Activated CD4-positive, alpha-beta T cell treated with anti-CD3 and anti-CD28 coated beads for 36 hours (primary cell): ENCODE measurements at regions not wholly inside any gene's neighbourhood (a gene's known extent, or its start where the extent isn't known, plus 50 kb on each side); places are given as distances from the start of the nearest gene placed in this dataset.
A peak's percentile ranks its signal among the peaks of the same experiment; 100 is the strongest.

ENCODE experiments used
- ATAC-seq: fragments of 200-7000 bp; cut with Tn5 transposase; one replicate; pipeline ENCODE4 v1.10.0; 2021; ENCODE audit warnings: mild to moderate bottlenecking, moderate library complexity
- CTCF ChIA-PET: fragments of 350-600 bp; sonication (Branson Sonifier 250); formaldehyde crosslinking; loops from one replicate; lab custom pipeline; 2021; ENCODE audit warnings: antibody characterized with exemption; lab: Charles Lee
- POLR2A ChIA-PET: fragments of 350-600 bp; sonication (Branson Sonifier 250); formaldehyde crosslinking; loops from one replicate; lab custom pipeline; 2021; ENCODE audit warnings: antibody characterized with exemption, inconsistent platforms; lab: Charles Lee
- DNase-seq: peaks from one replicate; pipeline ENCODE4 v3.0.0-alpha.2; 2020
- H3K27ac Mint-ChIP-seq: one replicate; pipeline ENCODE4 v1.8.0; 2021; ENCODE audit warnings: mixed read lengths
- H3K27me3 Mint-ChIP-seq: one replicate; pipeline ENCODE4 v1.8.0; 2021; ENCODE audit warnings: mixed read lengths
- H3K36me3 Mint-ChIP-seq: one replicate; pipeline ENCODE4 v1.8.0; 2021; ENCODE audit warnings: low read depth, mixed read lengths
- H3K4me1 Mint-ChIP-seq: one replicate; pipeline ENCODE4 v1.8.0; 2021; ENCODE audit warnings: mixed read lengths
- H3K4me3 Mint-ChIP-seq: one replicate; pipeline ENCODE4 v1.8.0; 2021; ENCODE audit warnings: mild to moderate bottlenecking, moderate library complexity, mixed read lengths
- H3K9me3 Mint-ChIP-seq: one replicate; pipeline ENCODE4 v1.8.0; 2021; ENCODE audit warnings: low read depth, mixed read lengths
- intact Hi-C, 2 experiments: fragments of 100-400 bp; cut with DNase I in 1 of 2; cut with micrococcal nuclease in 1 of 2; formaldehyde crosslinking; loops; one replicate each; pipeline versions ENCODE4 v1.14.2 to v1.15.1; 2022 to 2024; cut with DNase I, micrococcal nuclease

DNA sequence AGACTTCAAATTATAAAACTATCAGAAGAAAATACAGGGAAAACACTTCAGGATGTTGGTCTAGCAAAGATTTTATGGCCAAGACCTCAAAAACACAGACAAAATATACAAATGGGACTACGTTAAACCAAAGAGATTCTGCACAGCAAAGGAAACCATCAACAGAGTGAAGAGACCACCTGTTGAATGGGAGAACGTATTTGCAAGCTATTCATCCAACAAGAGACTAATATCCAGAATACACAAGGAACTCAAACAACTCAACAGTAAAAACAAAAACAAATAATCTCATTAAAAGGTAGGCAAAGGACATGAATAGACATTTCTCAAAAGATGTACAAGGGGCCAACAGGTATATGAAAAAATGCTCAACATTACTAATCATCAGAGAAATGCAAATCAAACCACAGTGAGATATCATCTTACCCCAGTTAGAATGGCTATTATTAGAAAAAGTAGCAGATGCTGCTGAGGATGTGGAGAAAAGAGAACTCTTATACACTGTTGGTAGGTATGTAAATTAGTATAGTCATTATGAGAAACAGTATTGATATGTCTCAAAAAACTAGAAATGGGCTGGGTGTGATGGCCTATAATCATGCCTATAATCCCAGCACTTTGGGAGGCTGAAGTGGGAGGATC, 112.6 kb downstream of the LRIG2 start:
- ATAC-seq, result no peak
- peaks cover 21% of the 10 kb centered on the region for H3K27me3 Mint-ChIP-seq

DNA sequence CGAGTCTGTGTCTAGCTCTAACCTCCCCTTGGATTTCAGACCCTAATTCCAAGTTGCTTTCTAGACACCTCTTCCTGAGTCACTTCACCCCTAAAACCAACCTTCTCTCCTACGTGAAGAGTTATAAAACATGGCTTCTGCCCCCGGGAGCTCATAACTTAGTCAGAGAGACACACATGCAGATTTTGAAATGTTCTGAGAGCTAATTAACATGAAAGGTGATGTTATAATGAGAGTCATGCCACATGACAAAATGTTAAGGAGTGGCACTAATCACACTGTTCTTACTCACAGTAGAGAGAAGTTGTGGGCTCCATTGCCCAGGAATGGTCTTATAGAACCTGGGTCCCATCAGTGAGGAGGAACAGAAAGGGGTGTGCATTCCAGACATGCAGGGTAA, 117.1 kb downstream of the LRIG2 start:
- Mint-ChIP-seq H3K4me3 (no peak overlapping the region), H3K9me3 (peaks cover 3% of the 10 kb centered on the region), H3K36me3 (no peaks in the 10 kb centered on the region), H3K27ac (no peak overlapping the region), H3K27me3 (peaks cover 10% of the 10 kb centered on the region), H3K4me1 (peaks cover 3% of the 10 kb centered on the region)
- CTCF ChIA-PET, result interaction anchor here (0.7 to 0.8 kb wide), 2 partner anchors 418 to 427 kb away, joined by 3 read pairs; no protein-coding TSS in a partner anchor
- DNase-seq (no peak), ATAC-seq (no peak)
- POLR2A ChIA-PET, result no interaction called here
- intact Hi-C loops, result no loop called here

More for the DNA sequence above, 112.6 kb downstream of the LRIG2 start:
- no peak overlapping the region for H3K4me3 Mint-ChIP-seq
- peaks cover 4% of the 10 kb centered on the region for H3K9me3 Mint-ChIP-seq
- no peaks in the 10 kb centered on the region for H3K36me3 Mint-ChIP-seq
- DNase-seq, result no peak
- ChIA-PET POLR2A (no interaction called here), CTCF (no interaction called here)
- no peaks in the 10 kb centered on the region for H3K4me1 Mint-ChIP-seq
- H3K27ac Mint-ChIP-seq, result no peak overlapping the region
- intact Hi-C loops, result no loop called here

DNA sequence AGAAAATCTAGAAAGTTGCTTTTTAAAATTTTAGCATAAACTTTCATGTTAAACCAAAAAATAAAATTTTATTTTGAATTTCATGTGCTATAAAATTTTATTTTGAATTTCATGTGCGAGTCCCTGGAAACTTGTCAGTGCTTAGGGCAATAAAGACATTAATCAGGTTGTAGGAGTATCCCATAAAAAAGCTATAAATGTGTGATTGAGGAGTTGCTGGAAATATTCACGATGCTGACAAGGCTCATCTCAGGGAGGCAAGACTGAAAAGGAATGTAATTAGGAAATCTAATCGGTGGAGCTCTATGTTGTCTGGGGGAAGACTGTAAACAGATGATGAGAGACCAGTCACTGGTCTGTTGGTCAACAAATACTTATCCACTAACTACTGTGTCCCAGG, 117.9 kb downstream of the LRIG2 start:
- H3K9me3 Mint-ChIP-seq, result peaks cover 3% of the 10 kb centered on the region
- H3K27me3 Mint-ChIP-seq, result peaks cover 10% of the 10 kb centered on the region
- no peak for DNase-seq
- POLR2A ChIA-PET, result no interaction called here
- H3K4me3 Mint-ChIP-seq, result no peak overlapping the region
- intact Hi-C loops, result no loop called here
- H3K36me3 Mint-ChIP-seq, result no peaks in the 10 kb centered on the region
- CTCF ChIA-PET, result no interaction called here
- peaks cover 3% of the 10 kb centered on the region for H3K4me1 Mint-ChIP-seq
- no peak for ATAC-seq
- H3K27ac Mint-ChIP-seq, result no peak overlapping the region

DNA sequence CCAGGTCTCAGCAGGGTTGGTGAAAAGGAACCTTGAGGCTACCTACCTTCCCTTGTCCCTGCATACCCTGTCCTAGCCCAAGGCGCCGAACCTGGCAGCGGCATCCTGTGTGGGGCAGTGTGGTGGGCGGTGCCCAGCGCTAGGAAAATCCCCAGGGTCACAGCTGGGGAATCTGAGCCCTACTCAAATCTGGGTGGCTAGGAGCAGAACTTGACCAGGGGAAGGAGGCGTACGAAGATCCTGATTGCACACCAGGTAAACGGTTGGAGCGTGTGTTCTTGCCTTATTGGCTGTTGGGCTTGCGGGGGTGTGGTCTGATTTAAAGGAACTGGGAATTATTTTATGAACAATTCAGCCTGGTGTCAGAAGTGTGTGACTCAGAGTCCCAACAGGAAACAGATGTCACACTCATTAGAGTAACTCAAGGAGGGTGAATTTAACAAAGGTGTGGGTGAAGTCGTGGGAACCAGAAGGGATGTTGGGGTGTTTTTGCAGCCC, 118.6 kb downstream of the LRIG2 start:
- CTCF ChIA-PET, result no interaction called here
- DNase-seq (no peak), ATAC-seq (peak; percentile 42)
- no peak overlapping the region for H3K4me3 Mint-ChIP-seq
- H3K9me3 Mint-ChIP-seq, result peaks cover 3% of the 10 kb centered on the region
- POLR2A ChIA-PET, result no interaction called here
- H3K36me3 Mint-ChIP-seq, result no peaks in the 10 kb centered on the region
- H3K27me3 Mint-ChIP-seq, result peaks cover 10% of the 10 kb centered on the region
- intact Hi-C loops, result no loop called here
- H3K27ac Mint-ChIP-seq, result no peak overlapping the region
- peaks cover 3% of the 10 kb centered on the region for H3K4me1 Mint-ChIP-seq

DNA sequence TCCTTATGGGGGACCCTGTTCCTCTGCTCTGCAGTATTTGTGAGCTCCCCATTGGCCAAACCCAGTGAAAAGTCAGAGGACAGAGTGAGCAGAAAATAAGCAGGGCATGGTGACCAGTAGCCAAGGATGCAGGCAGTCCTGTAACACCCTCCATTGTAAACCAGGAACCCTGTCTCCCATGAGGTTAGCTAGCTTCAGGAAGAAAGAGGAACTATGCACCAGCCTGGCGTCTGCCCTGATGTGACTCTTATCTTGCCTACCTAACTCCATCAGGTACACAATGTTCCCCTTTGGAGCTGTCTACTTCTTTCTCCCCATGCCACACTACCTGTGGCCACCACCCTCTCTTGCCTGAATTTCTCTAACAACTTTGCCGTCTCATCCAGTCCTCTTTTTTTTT, 119.2 kb downstream of the LRIG2 start:
- ChIA-PET POLR2A (no interaction called here), CTCF (interaction anchor here (0.6 kb wide), 1 partner anchor 27 kb away, joined by 4 read pairs; no protein-coding TSS in a partner anchor)
- H3K27ac Mint-ChIP-seq, result no peak overlapping the region
- ATAC-seq (no peak), DNase-seq (no peak)
- no peaks in the 10 kb centered on the region for H3K36me3 Mint-ChIP-seq
- H3K4me1 Mint-ChIP-seq, result peaks cover 3% of the 10 kb centered on the region
- H3K9me3 Mint-ChIP-seq, result peaks cover 3% of the 10 kb centered on the region
- intact Hi-C loops, result no loop called here
- H3K4me3 Mint-ChIP-seq, result no peak overlapping the region
- H3K27me3 Mint-ChIP-seq, result peaks cover 10% of the 10 kb centered on the region

DNA sequence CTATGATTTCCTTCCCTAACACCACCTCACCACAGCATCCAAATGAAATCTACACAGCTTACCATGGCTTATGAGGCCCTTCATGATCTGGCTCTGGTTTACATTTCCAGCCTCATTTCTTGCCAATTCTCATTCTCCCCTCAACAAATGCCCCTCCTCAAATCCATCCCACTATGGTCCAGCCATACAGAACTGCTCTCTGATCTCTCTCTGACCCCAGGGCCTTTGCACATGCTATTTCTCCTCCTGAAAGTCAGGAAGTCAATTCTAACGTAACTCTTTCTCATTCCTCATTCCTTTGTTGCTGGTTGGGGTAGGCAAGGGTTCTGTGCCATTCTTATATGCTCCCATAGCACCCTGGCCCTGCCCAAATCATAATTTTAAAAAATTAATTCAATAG, 120.0 kb downstream of the LRIG2 start:
- Mint-ChIP-seq H3K27me3 (peaks cover 10% of the 10 kb centered on the region), H3K36me3 (no peaks in the 10 kb centered on the region), H3K4me1 (peaks cover 3% of the 10 kb centered on the region), H3K27ac (no peak overlapping the region), H3K9me3 (peaks cover 3% of the 10 kb centered on the region), H3K4me3 (no peak overlapping the region)
- no peak for ATAC-seq
- CTCF ChIA-PET, result no interaction called here
- POLR2A ChIA-PET, result no interaction called here
- intact Hi-C loops, result no loop called here
- no peak for DNase-seq

DNA sequence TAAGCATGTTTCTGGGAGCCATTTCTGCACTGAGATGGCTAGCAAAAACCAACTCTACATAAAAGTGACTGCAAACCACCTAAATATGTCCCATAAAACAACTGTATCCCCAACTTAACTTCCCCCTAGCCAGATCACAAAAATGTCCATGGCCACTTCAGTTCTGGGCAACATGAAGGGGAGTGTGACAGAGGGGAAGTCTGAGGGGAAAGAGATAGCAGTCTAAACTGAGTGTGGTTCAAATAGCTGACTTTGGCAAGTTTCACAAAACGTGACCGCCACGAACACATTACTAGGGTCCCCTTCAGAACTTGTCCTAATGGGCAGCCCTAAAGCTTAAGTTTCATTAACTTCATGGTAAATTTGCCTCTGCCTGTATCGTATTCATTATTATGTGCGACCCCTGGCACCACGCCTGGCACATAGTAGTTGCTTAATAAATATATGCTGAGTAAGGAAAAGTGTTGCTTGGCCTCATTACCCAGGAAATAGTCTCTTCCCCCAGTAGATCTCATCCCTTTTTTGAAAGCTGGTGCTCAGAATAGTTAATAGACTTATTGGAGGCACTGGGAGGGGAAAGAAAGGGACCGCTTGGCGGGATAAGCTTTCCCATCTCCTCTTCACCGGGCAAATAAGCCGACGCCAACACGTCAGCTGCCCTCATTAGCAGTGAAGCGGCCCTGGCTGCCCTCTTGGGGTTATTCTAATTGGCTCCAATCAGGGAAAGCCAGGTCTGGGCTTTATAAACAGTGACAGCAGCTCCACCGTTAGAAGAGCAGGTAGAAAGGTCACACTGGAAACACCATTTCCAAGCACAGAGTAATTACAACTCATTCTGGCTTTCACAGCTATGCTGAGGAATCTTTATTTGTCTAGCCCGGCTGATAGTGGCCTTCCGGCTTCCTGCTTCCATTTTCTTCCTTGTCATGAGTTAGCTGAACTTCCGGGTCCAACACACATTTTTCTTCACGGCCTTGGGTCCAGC, 122.1 kb downstream of the LRIG2 start:
- no peak overlapping the region for H3K27ac Mint-ChIP-seq
- ATAC-seq, result no peak
- H3K4me1 Mint-ChIP-seq, result peaks cover 3% of the 10 kb centered on the region
- peaks cover 3% of the 10 kb centered on the region for H3K9me3 Mint-ChIP-seq
- no peak overlapping the region for H3K4me3 Mint-ChIP-seq
- H3K36me3 Mint-ChIP-seq, result no peaks in the 10 kb centered on the region
- POLR2A ChIA-PET, result interaction anchor here (0.6 kb wide), 1 partner anchor 465 kb away, joined by 3 read pairs; no protein-coding TSS in a partner anchor
- no peak for DNase-seq
- peaks cover 4% of the 10 kb centered on the region for H3K27me3 Mint-ChIP-seq
- CTCF ChIA-PET, result no interaction called here
- intact Hi-C loops, result no loop called here

DNA sequence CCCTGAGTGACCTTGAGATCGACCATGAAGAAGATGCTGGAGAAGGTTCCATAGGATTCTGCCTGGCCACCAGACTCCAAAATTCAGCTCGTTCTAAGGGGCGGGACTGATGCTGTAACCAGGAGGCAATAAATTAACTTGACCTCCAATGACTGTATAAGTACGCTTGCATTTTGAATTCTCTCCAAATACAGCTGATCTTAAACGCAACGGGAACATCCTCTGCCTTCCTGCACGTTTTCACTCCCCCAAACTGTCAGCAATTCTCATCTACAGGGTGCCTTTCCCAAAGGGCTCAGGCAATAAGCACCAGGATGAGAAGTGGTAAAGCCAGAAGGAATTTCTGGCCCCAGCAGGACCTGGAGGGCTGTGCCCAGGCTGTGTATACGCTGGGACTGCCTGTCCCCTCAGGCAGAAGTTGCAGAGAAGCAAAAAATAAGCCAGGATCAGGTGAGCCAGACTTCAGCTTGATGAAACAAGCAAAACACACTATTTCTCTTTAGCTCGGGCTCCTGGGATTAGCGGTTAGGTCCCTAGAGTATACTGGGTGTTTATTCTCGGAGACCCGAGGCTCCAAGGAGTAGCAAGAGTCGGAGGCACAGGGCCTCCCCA, 124.8 kb downstream of the LRIG2 start:
- DNase-seq (no peak), ATAC-seq (no peak)
- intact Hi-C loops, result no loop called here
- CTCF ChIA-PET, result interaction anchor here (0.5 kb wide), 1 partner anchor 12 kb away, joined by 3 read pairs; no protein-coding TSS in a partner anchor
- H3K36me3 Mint-ChIP-seq, result no peaks in the 10 kb centered on the region
- peaks cover 3% of the 10 kb centered on the region for H3K9me3 Mint-ChIP-seq
- no peak overlapping the region for H3K27ac Mint-ChIP-seq
- POLR2A ChIA-PET, result no interaction called here
- H3K4me3 Mint-ChIP-seq, result no peak overlapping the region
- no peaks in the 10 kb centered on the region for H3K27me3 Mint-ChIP-seq
- H3K4me1 Mint-ChIP-seq, result no peaks in the 10 kb centered on the region

DNA sequence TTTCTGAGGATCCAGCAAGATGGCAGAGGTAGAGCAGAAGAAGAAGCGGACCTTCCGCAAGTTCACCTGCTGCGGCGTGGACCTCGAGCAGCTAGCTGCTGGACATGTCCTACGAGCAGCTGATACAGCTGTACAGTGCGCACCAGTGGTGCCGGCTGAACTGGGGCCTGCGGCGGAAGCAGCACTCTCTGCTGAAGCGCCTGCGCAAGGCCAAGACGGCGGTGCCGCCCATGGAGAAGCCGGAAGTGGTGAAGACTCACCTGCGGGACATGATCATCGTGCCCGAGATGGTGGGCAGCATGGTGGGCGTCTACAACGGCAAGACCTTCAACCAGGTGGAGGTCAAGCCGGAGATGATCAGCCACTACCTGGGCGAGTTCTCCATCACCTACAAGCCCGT, 125.8 kb downstream of the LRIG2 start:
- Mint-ChIP-seq H3K4me3 (no peak overlapping the region), H3K4me1 (no peaks in the 10 kb centered on the region), H3K9me3 (no peaks in the 10 kb centered on the region), H3K27me3 (no peaks in the 10 kb centered on the region), H3K36me3 (no peaks in the 10 kb centered on the region), H3K27ac (no peak overlapping the region)
- ChIA-PET CTCF (no interaction called here), POLR2A (no interaction called here)
- ATAC-seq (no peak), DNase-seq (no peak)
- intact Hi-C loops, result no loop called here

DNA sequence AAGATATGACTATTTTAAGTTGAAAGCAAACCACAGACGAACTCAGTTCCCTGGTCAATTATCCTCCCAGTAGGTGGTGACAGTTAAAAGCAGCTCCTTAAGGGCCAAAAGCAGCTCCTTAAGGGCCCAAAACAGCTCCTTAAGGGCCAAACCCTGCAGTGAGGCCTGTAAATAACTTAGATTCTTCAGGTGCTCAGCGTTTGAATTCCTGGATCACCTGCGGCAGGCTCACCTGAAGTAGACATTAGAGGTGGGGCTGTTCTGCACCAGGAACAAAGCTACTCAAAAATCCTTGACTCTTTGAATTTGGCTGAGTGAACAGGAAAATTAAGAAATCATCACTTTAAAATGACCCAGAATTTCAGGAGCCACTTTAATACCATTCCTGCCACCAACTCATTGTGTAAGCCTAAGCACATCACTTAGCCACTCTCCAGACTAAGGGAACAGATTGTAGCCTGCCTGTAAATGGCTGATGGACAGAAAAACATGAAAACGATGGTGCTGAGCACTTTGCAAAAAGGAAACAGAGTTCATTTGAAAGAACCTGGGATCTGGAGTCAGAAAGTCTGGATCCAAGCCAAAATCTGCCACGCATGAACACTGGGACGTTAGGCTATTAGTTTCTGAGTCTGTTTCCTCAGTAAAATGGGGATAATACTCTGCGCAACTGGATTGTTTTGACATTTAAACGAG, 126.9 kb downstream of the LRIG2 start:
- ChIA-PET CTCF (interaction anchor here (0.6 to 0.8 kb wide), 2 partner anchors 11 to 60 kb away, joined by 3 to 4 read pairs; no protein-coding TSS in a partner anchor), POLR2A (no interaction called here)
- no peak for ATAC-seq
- intact Hi-C loops, result loop anchor here in 1 of 2 experiments (10.0 kb wide), 1 partner anchor 475 kb away; no protein-coding TSS in a partner anchor
- Mint-ChIP-seq H3K27ac (no peak overlapping the region), H3K36me3 (no peaks in the 10 kb centered on the region), H3K27me3 (no peaks in the 10 kb centered on the region), H3K4me3 (no peak overlapping the region), H3K9me3 (no peaks in the 10 kb centered on the region), H3K4me1 (no peaks in the 10 kb centered on the region)
- DNase-seq, result no peak

DNA sequence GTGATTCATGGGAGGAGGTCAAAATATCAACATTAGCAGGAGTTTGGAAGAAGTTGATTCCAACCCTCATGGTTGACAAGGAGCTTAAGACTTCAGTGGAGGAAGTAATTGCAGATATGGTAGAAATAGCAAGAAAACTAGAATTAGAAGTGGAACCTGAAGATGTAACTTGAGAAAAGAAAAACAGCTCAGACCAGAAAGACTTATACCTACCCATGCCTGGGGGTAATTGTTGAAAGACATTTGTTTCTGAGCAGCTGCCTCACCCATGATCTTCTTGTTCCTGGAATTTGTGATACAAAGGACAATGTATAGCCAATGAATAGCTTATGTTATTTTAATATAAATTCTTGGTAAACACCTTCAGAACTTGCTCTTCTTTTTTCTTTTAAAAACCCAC, 128.6 kb downstream of the LRIG2 start:
- no peak for ATAC-seq
- H3K4me3 Mint-ChIP-seq, result no peak overlapping the region
- H3K36me3 Mint-ChIP-seq, result no peaks in the 10 kb centered on the region
- no peaks in the 10 kb centered on the region for H3K9me3 Mint-ChIP-seq
- CTCF ChIA-PET, result interaction anchor here (1.2 kb wide), 1 partner anchor 129 kb away, joined by 5 read pairs; the partner anchor contains the start of gene LRIG2
- no peaks in the 10 kb centered on the region for H3K4me1 Mint-ChIP-seq
- DNase-seq, result no peak
- H3K27me3 Mint-ChIP-seq, result peaks cover 2% of the 10 kb centered on the region
- intact Hi-C loops, result loop anchor here in 1 of 2 experiments (10.0 kb wide), 1 partner anchor 473 kb away; no protein-coding TSS in a partner anchor
- no peak overlapping the region for H3K27ac Mint-ChIP-seq
- POLR2A ChIA-PET, result no interaction called here
